DND-41 (cell line): ENCODE measurements at regions not wholly inside any gene's neighbourhood (a gene's known extent, or its start where the extent isn't known, plus 50 kb on each side); places are given as distances from the start of the nearest gene placed in this dataset.

Experiments used
- ATAC-seq: fragments of 200-7000 bp; cut with Tn5 transposase; 3 replicates; pipeline ENCODE4 v1.9.1; 2021; ENCODE audit warnings: low read depth; ENCODE audit not compliant: insufficient read depth
- DNase-seq: peaks from one replicate; pipeline ENCODE4 v3.0.0-alpha.2; 2020
- H2AFZ ChIP-seq: 2 replicates; pipeline ENCODE4 v1.6.0; 2012; ENCODE audit warnings: low read depth, low read length
- H3K27ac ChIP-seq: 2 replicates; pipeline ENCODE4 v1.5.1; 2012; ENCODE audit warnings: low read length, inconsistent platforms
- H3K27me3 ChIP-seq: fragments of 200-600 bp; sonication (generic); 2 replicates; pipeline ENCODE4 v1.6.0; 2012; ENCODE audit warnings: low read length, mild to moderate bottlenecking, inconsistent platforms; ENCODE audit not compliant: insufficient read depth, poor library complexity
- H3K36me3 ChIP-seq: 2 replicates; pipeline ENCODE4 v1.5.1; 2012; ENCODE audit warnings: low read length, inconsistent platforms; ENCODE audit not compliant: insufficient read depth
- H3K4me1 ChIP-seq: 2 replicates; pipeline ENCODE4 v1.5.1; 2012; ENCODE audit warnings: mild to moderate bottlenecking, low read length; ENCODE audit not compliant: insufficient read depth
- H3K4me2 ChIP-seq: 2 replicates; pipeline ENCODE4 v1.6.0; 2012; ENCODE audit warnings: mild to moderate bottlenecking, moderate library complexity, low read length, inconsistent platforms; ENCODE audit not compliant: insufficient read depth
- H3K4me3 ChIP-seq, 2 experiments: fragments of 200-600 bp in 1 of 2; shearing (Covaris generic) in 1 of 2; 2 replicates each; pipeline ENCODE4 v1.5.1; 2012 to 2016; ENCODE audit warnings: inconsistent platforms in 2 of 2, low read length in 2 of 2, mild to moderate bottlenecking in 2 of 2, low read depth in 1 of 2, moderate library complexity in 1 of 2
- H3K79me2 ChIP-seq: 2 replicates; pipeline ENCODE4 v1.6.0; 2012; ENCODE audit warnings: low read length, inconsistent platforms; ENCODE audit not compliant: insufficient read depth
- H3K9ac ChIP-seq: 2 replicates; pipeline ENCODE4 v1.6.0; 2012; ENCODE audit warnings: low read depth, mild to moderate bottlenecking, inconsistent platforms, low read length, moderate library complexity
- H3K9me3 ChIP-seq: 2 replicates; pipeline ENCODE4 v1.5.1; 2012; ENCODE audit warnings: low read length, moderate library complexity, mild to moderate bottlenecking, inconsistent platforms; ENCODE audit not compliant: insufficient read depth, severe bottlenecking
- H4K20me1 ChIP-seq: 2 replicates; pipeline ENCODE4 v1.6.0; 2012; ENCODE audit warnings: low read length; ENCODE audit not compliant: insufficient read depth
- CTCF ChIP-seq: IDR thresholded peaks from 2 replicates; pipeline ENCODE4 v1.5.1; 2012; ENCODE audit warnings: borderline replicate concordance, low read length, moderate library complexity, mild to moderate bottlenecking; ENCODE audit not compliant: poor library complexity, severe bottlenecking; ENCODE audit errors: extremely low read depth
- EZH2 ChIP-seq: IDR thresholded peaks from 3 replicates; pipeline ENCODE4 v1.6.1; 2012; ENCODE audit warnings: borderline replicate concordance, low read depth, mild to moderate bottlenecking, moderate library complexity, low read length, inconsistent platforms; ENCODE audit not compliant: severe bottlenecking

- TF ChIP-seq CTCF (no peak), EZH2 (no peak)
- no peaks in the 10 kb centered on the region for H3K4me1 ChIP-seq
- no peaks in the 10 kb centered on the region for H3K27me3 ChIP-seq
- no peak overlapping the region for H3K4me3 ChIP-seq
- H3K9me3 ChIP-seq, result no peaks in the 10 kb centered on the region
- H3K4me2 ChIP-seq, result no peak overlapping the region
- DNase-seq (no peak), ATAC-seq (no peak)
- no peak overlapping the region for H3K27ac ChIP-seq
- H3K79me2 ChIP-seq, result no peaks in the 10 kb centered on the region
- H4K20me1 ChIP-seq, result no peaks in the 10 kb centered on the region
- no peak overlapping the region for H3K9ac ChIP-seq
- H2AFZ ChIP-seq, result no peak overlapping the region
- no peaks in the 10 kb centered on the region for H3K36me3 ChIP-seq
Observed at GRCh38 chr1:21357161-21357560, 66.9 kb upstream of the ECE1 start.

GRCh38 chr1:21355956-21356355 lies 65.7 kb upstream of the ECE1 start:
- no peak overlapping the region for H2AFZ ChIP-seq
- H3K9ac ChIP-seq, result no peak overlapping the region
- DNase-seq, result no peak
- H3K27me3 ChIP-seq, result no peaks in the 10 kb centered on the region
- no peaks in the 10 kb centered on the region for H3K36me3 ChIP-seq
- no peaks in the 10 kb centered on the region for H3K79me2 ChIP-seq
- H3K4me3 ChIP-seq, result no peak overlapping the region
- TF ChIP-seq CTCF (no peak), EZH2 (no peak)
- no peaks in the 10 kb centered on the region for H4K20me1 ChIP-seq
- no peak overlapping the region for H3K27ac ChIP-seq
- H3K4me2 ChIP-seq, result no peak overlapping the region
- H3K4me1 ChIP-seq, result no peaks in the 10 kb centered on the region
- no peak for ATAC-seq
- H3K9me3 ChIP-seq, result no peaks in the 10 kb centered on the region

- TF ChIP-seq EZH2 (no peak), CTCF (no peak)
- Histone ChIP-seq H3K9ac (no peak overlapping the region), H4K20me1 (no peaks in the 10 kb centered on the region), H3K27me3 (no peaks in the 10 kb centered on the region), H3K27ac (no peak overlapping the region), H3K4me3 (no peak overlapping the region), H3K36me3 (no peaks in the 10 kb centered on the region), H3K4me2 (no peak overlapping the region), H3K79me2 (no peaks in the 10 kb centered on the region), H2AFZ (no peak overlapping the region), H3K9me3 (no peaks in the 10 kb centered on the region), H3K4me1 (no peaks in the 10 kb centered on the region)
- no peak for DNase-seq
- no peak for ATAC-seq
Observed at GRCh38 chr1:21352586-21352985, 62.3 kb upstream of the ECE1 start.

- ATAC-seq, result no peak
Observed at GRCh38 chr1:21351901-21352300, 61.6 kb upstream of the ECE1 start.

More at GRCh38 chr1:21351901-21352300, 61.6 kb upstream of the ECE1 start:
- H3K27me3 ChIP-seq, result no peaks in the 10 kb centered on the region
- no peaks in the 10 kb centered on the region for H3K36me3 ChIP-seq
- no peaks in the 10 kb centered on the region for H3K79me2 ChIP-seq
- DNase-seq, result no peak
- no peak for TF ChIP-seq EZH2
- no peak for TF ChIP-seq CTCF
- no peak overlapping the region for H2AFZ ChIP-seq
- H3K9me3 ChIP-seq, result no peaks in the 10 kb centered on the region
- no peak overlapping the region for H3K9ac ChIP-seq
- H3K4me3 ChIP-seq, result no peak overlapping the region
- H3K4me1 ChIP-seq, result peaks cover 2% of the 10 kb centered on the region; the same call in 1 of the 2 replicates
- no peak overlapping the region for H3K27ac ChIP-seq
- no peak overlapping the region for H3K4me2 ChIP-seq
- H4K20me1 ChIP-seq, result no peaks in the 10 kb centered on the region
